ENCODE measurements at regions not wholly inside any gene's neighbourhood (a gene's known extent, or its start where the extent isn't known, plus 50 kb on each side); places are given as distances from the start of the nearest gene placed in this dataset.
A peak's percentile ranks its signal among the peaks of the same experiment; 100 is the strongest.
"Not testable (repeated sequence)": the region's sequence is repeated elsewhere in the genome, so short reads cannot be mapped to it uniquely, and the experiment has no call there.

DNA sequence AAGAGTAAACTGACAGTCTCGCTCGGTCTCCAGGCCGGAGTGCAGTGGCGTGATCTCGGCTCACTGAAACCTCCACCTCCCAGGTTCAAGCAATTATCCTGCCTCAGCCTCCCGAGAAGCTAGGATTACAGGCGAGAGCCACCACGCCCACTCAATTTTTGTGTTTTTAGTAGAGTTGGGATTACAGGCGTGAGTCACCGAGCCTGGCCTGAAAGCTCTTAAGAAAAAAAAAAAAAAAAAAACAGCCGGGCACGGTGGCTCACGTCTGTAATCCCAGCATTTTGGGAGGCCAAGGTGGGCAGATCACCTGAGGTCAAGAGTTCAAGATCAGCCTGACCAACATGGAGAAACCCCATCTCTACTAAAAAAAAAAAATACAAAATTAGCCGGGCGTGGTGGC lies 55.3 kb upstream of the THOC2 start:
- not testable (repeated sequence) for ATAC-seq

DNA sequence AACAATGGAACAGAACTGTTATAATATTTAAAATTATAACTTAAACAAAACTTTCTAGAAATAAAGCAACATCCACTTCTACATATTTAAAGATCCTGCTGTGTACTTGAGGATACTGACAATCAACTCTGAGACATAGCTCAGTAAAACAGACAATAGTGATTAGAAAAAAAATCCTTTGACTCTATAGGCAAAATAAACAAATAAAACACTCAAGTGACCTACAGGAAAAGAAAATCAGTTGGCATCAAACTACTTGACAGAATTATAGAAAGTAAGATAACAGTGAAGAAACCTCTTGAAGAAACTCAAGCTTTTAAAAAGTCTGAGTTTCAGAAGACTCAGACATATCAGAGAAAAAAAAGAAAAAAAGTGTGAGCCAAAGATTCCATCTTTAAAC lies 55.9 kb upstream of the THOC2 start:
- no peak for ATAC-seq

DNA sequence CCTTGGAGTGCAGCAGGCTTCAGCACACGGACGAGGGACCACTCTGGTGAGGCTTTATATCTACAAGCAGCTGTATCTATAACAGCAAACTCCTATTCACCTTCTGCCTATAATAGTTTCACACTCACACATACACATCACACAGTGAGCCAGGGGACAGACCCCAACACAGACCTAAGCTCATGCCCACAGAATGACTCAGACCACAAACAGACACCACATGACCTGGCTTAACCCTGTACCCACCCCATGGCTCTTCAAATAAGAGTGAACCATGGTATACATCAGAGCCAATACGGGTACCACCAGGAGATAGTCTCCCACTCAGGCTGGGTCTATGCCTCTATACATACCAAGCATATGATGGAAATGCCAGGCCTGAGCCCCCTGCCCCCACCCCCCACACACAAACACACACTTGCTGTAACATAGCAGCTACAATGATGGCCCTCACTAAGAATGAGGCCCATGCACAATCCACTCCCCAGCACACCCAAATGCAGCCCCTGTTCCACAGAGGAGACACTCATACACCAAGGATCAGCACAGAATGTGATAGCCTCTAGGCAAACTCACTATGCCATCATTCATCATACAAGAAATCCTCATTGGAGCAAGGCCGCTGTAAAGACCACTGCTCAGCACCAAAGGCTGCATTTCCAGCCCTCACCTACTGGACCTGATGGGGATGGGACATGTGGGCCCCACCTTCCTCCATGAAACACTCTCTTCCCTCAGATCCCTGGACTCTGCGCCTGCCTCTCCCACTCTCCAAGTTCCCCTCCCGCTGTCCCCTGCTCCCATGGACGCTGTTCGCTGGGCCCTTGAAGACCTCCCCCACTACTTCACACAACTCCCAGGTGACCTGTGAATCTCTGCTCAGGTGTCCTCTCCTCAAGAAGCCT lies 62.1 kb upstream of the XIAP start:
- ATAC-seq = peak; percentile 28 to 41

DNA sequence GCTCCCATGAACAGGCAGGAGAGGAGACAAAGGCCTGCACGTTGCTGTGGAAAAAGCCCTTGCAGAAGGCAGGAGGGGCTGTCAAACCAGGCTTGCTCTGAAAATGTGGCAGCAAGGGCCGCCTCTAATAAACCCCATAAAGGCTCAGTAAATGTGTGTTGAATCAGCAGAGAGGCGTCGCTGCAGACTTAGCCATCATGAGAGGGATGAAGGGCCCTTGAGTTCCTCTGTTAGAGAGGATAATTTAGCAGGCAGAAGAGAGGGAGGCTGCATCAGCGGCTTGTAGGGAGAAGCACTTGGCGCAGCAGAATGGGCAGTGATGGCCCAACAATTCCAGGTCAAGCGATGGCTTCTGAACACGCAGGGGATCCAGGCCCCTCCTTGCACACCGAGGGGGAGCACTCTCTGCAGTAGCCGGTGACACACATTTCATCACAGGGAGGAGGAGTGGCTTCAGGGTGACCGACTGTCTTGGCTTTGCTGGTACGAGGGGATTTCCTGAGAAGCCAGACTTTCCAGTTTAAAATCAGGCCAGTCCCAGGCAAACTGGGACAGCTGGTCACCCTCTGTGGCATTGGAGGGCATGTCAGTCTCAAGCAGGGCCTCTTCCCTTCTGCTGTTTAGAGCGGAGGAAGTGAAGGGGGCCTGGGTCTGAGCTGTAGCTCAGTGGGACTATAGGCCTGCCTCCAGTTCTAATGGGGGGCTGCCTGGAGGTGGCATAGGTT lies 61.0 kb upstream of the XIAP start:
- ATAC-seq = not testable (repeated sequence)

DNA sequence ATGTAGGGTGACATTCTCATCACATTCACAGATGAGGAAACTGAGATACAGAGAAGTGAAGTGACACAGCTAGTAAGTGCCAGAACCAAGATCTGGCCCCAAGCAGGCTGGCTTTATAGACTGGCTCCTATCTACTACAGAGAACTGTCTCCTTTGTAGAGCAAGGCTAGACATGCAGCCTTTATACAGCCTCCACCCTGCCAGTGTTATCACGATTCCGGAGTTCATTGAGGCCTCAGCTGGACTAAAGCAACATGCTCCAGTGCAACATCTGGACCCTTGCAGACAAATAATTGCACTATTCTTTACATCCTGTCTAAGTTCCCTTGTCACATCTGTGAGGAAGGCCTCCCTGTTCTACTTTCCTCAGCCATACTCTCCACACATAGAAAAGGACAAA lies 58.0 kb upstream of the XIAP start:
- ATAC-seq = no peak

DNA sequence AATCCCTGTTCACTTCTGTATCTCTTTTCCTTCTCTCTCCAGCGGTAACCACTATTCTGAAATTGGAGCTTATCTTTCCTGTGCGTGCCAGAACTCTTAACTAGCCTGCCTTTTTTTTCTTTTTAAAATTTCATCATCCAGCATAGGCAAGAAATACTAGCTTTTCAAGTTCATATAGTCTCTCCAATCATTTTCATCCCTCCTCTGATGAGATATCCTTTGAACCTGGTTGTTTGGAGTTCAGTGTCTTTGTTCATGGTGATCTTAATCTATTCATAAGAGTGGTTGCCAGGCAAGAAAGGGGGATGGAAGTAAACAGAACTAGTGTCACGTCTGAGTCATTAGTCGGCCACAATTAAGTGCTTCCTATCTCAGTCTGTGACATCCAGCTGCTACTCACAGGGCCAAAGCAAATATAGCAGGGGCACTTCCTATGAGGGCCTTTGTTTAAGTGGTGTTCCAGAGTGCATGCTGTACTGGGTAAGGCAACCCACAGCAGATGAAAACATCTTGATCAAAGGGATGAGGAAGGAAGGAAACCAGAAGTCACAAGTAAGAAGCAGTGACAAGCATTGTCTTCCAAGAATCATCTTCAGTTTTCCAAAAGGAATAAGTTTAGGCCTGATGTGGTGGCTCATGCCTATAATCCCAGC lies 56.4 kb upstream of the XIAP start:
- ATAC-seq = peak; percentile 72 to 95

DNA sequence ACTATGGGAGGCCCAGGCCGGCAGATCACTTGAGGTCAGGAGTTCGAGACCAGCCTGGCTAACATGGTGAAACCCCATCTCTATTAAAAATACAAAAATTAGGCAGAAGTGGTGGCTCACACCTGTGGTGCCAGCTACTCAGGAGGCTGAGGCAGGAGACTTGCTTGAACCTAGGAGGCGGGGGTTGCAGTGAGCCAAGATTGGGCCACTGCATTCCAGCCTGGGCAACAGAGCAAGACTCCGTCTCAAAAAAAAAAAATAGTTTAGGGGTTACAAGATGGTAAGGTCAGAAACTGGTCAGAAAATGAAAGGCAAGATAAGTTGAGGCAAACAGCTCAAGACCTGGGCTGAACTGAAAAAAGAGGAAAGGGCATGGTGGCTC lies 55.9 kb upstream of the XIAP start:
- ATAC-seq = not testable (repeated sequence)

DNA sequence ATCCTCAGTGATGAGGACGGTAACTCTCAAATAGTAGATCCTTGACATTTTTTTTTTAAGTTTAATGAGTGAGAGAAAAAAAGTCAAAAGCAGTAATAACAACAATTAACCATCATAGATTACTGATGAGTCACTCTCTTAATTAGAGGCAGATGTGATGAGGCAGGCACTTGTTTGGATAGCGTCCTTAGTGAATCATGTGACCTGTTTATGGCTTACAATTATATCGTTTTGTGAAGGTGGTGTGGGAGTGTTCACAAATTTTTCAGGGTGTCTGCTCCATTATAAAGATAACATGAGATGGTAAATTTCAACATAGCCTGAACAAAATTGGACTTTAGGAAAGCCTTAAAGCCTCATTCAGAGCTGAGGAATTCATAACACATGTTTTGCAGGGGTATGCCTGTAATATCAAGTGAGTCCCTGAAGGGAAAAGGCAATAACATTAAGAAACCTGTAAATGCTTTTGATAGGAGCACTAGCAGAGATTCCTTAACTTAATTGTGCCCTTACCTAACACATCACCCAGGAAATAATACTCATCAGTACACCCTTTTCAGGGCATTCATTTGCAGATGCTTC lies 51.9 kb upstream of the XIAP start:
- ATAC-seq = no peak

DNA sequence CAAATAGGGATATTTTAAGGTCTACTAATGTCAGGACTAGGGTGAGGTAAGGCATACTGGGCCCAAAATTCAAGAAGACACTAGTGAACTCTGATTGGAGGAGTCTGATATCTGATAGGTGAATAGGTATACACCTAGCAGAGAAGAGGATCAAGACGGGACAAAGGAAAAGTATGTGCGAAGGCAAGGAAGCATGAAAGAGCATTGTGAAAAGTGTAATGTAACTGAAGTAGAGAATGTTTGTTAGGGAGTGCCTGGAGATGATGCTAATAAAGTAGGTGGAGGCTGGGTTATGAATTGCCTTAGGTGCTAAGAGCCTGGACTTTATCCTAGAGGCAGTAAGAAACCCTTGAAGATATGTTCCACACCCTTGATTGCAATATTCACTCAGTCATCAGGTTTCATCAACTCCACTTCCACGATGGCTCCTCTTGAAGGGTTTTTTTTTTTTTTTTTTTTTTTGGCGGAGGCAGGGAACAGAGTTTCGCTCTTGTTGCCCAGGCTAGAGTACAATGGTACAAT lies 49.9 kb upstream of the XIAP start:
- no peak for ATAC-seq
